ENCODE measurements at regions not wholly inside any gene's neighbourhood (a gene's known extent, or its start where the extent isn't known, plus 50 kb on each side); places are given as distances from the start of the nearest gene placed in this dataset.

GRCh38 chr1:215375381-215375780, 191.7 kb upstream of the KCTD3 start:
- TF ChIP-seq, protein P1, sequence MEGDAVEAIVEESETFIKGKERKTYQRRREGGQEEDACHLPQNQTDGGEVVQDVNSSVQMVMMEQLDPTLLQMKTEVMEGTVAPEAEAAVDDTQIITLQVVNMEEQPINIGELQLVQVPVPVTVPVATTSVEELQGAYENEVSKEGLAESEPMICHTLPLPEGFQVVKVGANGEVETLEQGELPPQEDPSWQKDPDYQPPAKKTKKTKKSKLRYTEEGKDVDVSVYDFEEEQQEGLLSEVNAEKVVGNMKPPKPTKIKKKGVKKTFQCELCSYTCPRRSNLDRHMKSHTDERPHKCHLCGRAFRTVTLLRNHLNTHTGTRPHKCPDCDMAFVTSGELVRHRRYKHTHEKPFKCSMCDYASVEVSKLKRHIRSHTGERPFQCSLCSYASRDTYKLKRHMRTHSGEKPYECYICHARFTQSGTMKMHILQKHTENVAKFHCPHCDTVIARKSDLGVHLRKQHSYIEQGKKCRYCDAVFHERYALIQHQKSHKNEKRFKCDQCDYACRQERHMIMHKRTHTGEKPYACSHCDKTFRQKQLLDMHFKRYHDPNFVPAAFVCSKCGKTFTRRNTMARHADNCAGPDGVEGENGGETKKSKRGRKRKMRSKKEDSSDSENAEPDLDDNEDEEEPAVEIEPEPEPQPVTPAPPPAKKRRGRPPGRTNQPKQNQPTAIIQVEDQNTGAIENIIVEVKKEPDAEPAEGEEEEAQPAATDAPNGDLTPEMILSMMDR (IDR thresholded peaks at IDR 0.05; ENCODE audit: borderline replicate concordance, control extremely low read depth, extremely low read depth, insufficient read depth, missing control alignments), result no peak
- in situ Hi-C loops (cut with MboI; ENCODE audit: low sequenced_read_pairs, unreplicated experiment), result no loop called here
- no peak for DNase-seq (ENCODE audit: low spot score)

DNA sequence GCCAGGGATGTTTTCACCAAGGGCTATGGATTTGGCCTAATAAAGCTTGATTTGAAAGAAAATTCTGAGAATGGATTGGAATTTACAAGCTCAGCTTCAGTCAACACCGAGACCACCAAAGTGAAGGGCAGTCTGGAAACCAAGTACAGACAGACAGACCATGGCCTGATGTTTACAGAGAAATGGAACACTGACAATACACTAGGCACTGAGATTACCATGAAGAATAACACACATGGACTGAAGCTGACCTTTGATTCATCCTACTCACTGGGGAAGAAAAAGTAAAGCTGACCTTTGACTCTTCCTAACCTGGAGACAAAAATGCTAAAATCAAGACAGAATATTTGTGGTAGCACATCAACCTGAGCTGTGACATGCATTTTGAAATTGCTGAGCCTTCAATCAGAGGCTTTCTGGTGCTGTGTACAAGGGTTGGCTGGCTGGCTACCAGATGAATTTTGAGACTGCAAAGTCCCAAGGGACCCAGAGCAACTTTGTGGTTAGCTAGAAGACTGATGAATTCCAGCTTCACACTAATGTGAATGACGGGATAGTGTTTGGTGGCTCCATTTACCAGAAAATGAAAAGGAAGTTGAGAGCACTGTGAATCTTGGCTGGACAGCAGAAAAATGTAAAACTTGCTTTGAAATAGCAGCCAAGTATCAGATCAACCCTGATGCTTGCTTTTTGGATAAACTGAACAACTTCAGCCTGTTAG, 190.4 kb upstream of the KCTD3 start:
- TF ChIP-seq, protein P1 (IDR thresholded peaks at IDR 0.05; ENCODE audit: borderline replicate concordance, control extremely low read depth, extremely low read depth, insufficient read depth, missing control alignments), result no peak
- DNase-seq (ENCODE audit: low spot score), result no peak
- in situ Hi-C loops (cut with MboI; ENCODE audit: low sequenced_read_pairs, unreplicated experiment), result no loop called here

- DNase-seq (ENCODE audit: low spot score), result no peak
- in situ Hi-C loops (cut with MboI; ENCODE audit: low sequenced_read_pairs, unreplicated experiment), result no loop called here
- TF ChIP-seq, protein P1 (IDR thresholded peaks at IDR 0.05; ENCODE audit: borderline replicate concordance, control extremely low read depth, extremely low read depth, insufficient read depth, missing control alignments), result no peak
These were observed 189.4 kb upstream of the KCTD3 start for GRCh38 chr1:215377746-215378145.

DNA sequence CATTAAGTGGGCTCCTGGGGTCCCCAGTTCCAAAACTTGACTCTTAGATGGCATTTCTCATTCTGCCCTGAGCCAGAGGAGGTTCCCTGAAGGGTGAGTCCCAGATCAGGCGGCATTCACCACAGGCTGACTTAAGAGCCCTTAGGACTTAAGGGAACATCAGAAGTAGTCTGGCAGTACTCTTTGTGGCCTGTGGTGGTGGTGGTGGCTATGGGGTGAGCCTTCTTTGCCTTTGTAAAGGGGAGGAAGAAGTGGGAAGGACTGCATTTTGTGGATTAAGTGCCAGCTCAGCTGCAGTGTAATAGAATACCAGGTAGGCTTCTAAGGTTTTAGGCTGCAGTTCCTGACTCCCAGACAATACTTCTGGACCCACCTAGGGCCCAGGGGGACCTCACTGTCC, 186.5 kb upstream of the KCTD3 start:
- TF ChIP-seq, protein P1 (IDR thresholded peaks at IDR 0.05; ENCODE audit: borderline replicate concordance, control extremely low read depth, extremely low read depth, insufficient read depth, missing control alignments), result no peak
- no peak for DNase-seq (ENCODE audit: low spot score)
- in situ Hi-C loops (cut with MboI; ENCODE audit: low sequenced_read_pairs, unreplicated experiment), result no loop called here

DNA sequence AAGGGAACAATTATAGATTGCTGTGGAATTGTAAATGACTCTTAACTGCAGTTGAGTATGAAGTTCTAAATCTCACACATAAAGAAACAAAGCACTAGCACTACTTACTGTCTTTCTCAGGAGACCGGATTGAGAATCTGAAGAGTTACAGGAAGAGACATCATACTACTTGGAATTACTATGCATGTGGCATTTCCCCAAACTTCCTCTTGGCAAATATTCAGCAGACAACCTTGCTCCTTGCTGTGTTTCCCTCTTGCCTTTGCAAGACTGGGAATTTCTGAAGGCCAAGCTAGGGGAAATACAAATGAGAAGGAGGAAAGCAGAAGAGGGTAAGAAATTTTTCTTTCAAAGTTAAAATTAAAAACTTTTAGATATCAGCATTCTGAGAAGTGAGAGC, 173.6 kb upstream of the KCTD3 start:
- TF ChIP-seq, protein P1 (IDR thresholded peaks at IDR 0.05; ENCODE audit: borderline replicate concordance, control extremely low read depth, extremely low read depth, insufficient read depth, missing control alignments), result no peak
- no peak for DNase-seq (ENCODE audit: low spot score)
- in situ Hi-C loops (cut with MboI; ENCODE audit: low sequenced_read_pairs, unreplicated experiment), result no loop called here

DNA sequence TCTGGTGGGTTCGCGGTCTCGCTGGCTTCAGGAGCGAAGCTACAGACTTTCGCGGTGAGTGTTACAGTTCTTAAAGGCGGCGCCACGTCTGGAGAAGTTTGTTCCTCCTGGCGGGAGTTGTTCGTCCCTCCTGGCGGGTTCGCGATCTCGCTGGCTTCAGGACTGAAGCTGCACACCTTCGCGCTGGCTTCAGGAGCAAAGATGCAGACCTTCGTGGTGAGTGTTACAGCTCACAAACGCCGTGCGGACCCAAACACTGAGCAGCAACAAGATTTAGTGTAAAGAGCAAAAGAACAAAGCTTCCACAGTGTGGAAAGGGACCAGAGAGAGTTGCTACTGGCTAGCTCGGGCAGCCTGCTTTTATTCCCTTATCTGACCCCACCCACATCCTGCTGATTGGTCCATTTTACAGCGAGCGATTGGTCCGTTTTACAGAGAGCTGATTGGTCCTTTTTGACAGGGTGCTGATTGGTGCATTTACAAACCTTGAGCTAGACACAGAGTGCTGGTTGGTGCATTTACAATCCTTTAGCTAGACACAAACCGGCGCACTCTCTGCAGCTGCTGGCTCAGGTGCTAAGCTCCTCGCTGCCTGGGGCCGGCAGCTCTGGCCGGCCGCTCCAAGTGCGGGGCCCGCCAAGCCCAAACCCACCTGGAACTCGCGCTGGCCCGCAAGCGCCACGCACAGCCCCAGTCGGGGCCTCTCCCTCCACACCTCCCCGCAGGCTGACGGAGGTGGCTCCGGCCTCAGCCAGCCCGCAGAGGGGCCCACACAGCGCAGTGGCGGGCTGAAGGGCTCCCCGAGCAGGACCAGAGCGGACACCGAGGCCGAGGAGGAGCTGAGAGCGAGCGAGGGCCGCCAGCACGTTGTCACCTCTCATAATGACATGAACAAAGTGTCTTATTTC, 172.8 kb upstream of the KCTD3 start:
- TF ChIP-seq, protein P1 (IDR thresholded peaks at IDR 0.05; ENCODE audit: borderline replicate concordance, control extremely low read depth, extremely low read depth, insufficient read depth, missing control alignments), result no peak
- DNase-seq (ENCODE audit: low spot score), result no peak
- in situ Hi-C loops (cut with MboI; ENCODE audit: low sequenced_read_pairs, unreplicated experiment), result no loop called here

Data from GM13976 (cell line).